ENCODE measurements at regions not wholly inside any gene's neighbourhood (a gene's known extent, or its start where the extent isn't known, plus 50 kb on each side); places are given as distances from the start of the nearest gene placed in this dataset.
"Not testable (repeated sequence)": the region's sequence is repeated elsewhere in the genome, so short reads cannot be mapped to it uniquely, and the experiment has no call there.

DNA sequence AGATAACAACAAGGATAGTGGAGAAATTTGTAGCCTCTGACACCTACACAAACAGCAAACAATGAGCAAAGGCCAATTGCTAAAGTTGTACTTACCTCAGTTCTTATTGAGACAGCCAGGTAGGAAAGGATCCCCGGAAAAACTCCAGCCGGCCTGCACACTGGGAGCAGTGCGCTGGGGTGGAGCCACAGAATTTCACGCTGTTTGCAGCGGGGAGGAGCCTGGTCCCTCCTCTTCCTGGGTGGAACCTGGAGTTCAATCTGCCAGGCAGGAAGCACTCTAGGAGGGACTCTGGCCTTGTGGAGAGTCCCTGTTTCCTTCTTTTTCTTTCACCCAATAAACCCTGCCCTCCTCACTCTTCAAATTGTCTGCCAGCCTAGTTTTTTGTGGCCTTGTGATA lies 382.6 kb upstream of the TGIF2LX start:
- DNase-seq, result not testable (repeated sequence)

GRCh38 chrX:89557146-89557545 lies 364.6 kb upstream of the TGIF2LX start:
- not testable (repeated sequence) for DNase-seq

DNA sequence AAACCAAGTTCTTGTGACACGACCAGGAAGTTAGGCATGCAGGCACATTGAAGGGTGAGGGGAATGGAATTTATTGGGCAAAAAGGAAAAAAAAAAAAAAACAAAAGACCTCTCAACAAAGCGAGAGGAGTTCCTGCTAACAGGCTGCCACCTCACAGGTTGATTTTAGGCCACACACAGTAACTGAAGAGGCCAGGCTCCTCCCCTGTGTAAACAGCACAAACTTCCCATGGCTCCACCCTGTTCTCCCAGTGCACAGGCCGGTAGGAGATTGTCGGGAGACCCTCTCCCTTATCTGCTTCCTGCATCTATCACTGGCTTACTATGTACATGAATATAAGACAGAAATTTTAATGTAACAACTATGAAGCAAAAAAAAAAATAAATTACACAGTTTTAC lies 359.6 kb upstream of the TGIF2LX start:
- DNase-seq, result not testable (repeated sequence)

DNA sequence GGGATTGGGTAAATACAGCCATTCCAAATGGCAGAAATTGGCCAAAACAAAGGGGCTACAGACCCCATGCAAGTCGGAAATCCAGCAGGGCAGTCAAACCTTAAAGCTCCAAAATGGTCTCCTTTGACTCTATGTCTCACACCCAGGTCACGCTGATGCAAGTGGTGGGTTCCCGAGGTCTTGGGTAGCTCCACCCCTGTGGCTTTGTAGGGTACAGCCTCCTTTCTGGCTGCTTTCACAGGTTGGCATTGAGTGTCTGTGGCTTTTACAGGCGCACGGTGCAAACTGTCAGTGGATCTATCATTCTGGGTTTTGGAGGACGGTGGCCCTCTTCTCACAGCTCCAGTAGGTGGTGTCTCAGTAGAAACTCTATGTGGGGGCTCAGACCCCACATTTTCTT lies 358.6 kb upstream of the TGIF2LX start:
- DNase-seq, result not testable (repeated sequence)

- DNase-seq, result not testable (repeated sequence)
Observed at GRCh38 chrX:89567787-89568186, 353.9 kb upstream of the TGIF2LX start.

- not testable (repeated sequence) for DNase-seq
Observed at GRCh38 chrX:89581868-89582267, 339.8 kb upstream of the TGIF2LX start.

DNA sequence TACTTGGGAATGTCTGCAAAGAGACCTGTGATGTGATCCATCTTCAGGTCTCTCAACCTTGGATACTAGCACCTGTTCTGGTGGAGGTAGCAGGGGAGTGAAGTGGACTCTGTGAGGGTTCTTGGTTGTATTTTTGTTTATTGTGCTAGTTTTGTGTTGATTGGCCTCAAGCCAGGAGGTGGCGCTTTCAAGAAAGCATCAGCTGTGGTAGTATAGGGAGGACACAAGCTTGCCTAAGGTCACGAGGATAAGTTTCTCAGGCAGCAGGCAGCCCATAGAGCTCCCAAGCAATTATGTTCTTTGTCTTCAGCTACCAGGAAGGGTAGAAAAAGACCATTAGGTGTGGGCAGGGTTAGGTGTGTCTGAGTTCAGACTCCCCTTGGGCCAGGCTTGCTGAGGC lies 289.9 kb upstream of the TGIF2LX start:
- DNase-seq, result not testable (repeated sequence)

- DNase-seq, result not testable (repeated sequence)
Observed at GRCh38 chrX:89635887-89636286, 285.8 kb upstream of the TGIF2LX start.

DNA sequence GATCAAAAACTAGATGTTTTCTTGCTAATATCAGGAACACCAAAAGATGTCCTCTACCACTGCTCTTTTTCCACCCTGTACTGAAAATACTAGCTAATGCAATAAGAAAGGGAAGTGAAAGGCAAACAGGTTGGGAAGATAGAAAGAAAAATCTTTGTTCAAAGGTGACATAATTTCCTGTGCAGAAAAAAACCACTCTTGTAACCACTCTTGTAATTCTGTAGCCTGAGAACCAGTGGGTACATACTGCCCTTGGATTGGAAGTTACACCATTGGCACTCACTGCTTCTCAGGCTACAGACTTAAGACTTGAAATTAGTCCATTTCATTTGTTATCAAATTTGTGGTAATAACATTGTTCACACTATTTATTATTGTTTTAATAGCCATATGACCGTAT lies 263.0 kb upstream of the TGIF2LX start:
- not testable (repeated sequence) for DNase-seq

DNA sequence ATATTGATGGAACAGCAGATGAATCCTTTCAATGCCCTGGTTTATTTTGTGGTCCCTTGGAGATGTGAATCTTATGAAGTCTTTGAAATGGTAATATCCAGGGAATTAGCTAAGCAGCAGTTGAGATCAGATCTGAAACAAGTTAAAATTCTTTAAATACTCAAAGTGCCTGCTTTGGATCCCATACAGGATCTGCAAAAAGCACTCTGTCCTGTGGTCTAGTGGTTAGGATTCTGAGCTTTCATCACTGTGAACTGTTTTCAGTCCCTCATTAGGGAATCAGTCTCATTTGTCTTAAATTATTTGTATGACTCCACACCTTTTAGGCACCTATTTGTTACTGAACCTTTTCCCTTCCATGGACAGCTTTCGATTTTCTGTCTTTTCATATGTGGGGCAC lies 215.2 kb upstream of the TGIF2LX start:
- DNase-seq, result not testable (repeated sequence)

DNA sequence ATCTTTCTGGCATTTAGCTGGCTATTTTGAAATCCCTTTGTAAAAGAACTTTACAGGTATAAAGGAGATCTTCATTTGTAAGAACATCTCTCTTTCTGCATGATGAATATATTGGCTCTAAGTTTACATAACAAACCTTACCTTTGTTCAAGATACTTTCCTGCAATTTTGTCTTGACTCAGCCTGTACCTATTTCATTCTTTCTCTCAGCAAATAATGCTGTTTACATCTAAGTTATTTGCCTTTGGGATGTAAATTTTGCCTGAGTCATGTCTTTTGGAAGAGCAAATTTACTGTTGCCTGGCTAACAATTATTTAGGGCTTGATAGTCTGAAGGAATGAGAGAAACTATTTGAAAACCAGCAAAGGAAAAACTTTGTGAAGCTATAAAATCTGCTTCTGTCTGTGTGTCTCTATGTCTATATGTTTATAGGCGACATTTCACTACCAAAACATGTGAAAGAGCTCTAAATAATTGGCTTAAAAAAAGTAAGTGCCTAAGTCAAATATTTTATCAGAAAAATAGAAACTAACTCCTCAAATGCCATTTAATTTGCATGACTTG lies 214.3 kb upstream of the TGIF2LX start:
- not testable (repeated sequence) for DNase-seq

DNA sequence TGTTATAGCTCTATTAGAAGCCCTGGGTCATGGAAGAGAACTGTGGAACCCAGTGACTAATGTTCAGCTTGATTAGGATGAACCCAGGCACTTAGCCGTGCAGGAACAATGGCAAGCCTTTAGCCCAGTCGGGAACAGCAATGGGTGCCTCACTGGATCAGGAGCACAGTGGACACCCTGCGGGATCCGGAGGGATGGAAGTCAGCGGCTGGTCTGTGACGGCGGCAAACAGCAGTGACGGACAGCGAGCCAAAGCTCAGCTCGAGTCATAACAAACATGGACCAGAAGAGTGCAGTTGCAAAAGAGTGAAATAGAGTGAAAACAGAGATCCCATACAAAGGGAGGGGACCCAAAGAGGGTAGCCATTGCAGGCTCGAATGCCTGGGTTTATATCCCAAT lies 187.3 kb upstream of the TGIF2LX start:
- DNase-seq, result not testable (repeated sequence)

DNA sequence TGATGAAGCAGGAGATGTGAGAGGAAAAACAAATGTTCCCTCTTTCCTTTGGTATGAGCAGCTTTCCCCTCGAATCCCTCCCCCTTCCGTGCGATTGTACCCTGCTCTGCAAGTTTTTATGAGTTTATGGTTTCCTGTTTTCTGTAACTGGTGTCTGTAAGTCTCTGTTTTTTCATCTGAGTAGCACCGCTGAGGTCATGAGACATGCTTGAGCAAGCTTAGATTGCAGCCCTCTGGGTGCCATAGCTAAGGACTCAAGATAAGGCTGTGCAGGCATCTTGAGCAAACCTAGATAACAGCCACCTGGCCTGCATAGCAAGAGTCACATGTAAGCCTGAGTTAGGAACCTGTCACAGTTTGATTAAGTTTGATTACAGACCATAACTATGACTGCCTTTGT lies 165.2 kb upstream of the TGIF2LX start:
- DNase-seq, result not testable (repeated sequence)

DNA sequence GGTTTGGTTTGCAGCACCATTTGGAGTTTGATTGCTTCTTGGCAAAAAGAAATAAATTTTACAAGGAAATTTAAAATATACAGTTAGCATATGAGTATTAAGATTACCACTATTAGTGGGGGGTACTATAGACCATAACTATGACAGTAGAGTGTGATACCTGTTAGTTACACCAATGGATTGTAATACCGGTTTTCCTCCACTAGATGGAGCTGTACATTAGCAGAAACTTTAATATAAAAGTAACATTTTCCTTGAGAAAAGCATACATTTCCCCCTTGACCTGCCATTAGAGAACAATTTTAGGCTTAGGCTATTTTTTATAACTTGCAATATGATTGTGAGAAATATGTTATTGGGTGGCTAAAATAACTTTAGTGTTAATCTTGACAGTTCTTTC lies 163.9 kb upstream of the TGIF2LX start:
- DNase-seq, result not testable (repeated sequence)

DNA sequence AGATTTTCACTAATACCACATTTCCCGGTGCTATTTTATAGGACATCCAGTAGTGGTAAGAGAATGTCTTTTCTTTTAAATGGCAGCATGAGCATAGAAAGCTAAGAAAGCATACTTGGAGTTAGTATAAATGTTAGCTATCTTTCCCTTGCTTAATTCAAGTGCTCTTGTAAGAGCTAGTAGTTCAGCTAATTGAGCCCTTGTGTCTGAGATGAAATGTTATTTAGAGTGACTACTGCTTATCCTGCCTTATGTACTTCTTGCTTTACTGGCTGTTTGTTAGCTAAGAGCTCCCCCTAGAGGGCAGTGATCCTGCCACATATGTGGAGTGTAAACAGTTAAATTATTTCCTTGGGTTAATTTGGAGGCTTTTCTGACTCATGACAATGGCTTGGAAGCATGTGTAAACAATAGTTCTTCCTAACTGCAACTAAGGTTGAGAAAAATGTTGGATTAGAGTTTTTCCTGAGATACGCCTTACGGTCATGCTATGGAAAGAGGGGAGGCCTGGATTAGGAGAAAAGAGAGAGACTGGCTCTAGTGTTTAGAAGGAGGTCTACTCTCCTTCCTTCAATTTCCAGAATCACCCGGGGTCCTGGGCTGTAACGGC lies 162.5 kb upstream of the TGIF2LX start:
- DNase-seq, result not testable (repeated sequence)

DNA sequence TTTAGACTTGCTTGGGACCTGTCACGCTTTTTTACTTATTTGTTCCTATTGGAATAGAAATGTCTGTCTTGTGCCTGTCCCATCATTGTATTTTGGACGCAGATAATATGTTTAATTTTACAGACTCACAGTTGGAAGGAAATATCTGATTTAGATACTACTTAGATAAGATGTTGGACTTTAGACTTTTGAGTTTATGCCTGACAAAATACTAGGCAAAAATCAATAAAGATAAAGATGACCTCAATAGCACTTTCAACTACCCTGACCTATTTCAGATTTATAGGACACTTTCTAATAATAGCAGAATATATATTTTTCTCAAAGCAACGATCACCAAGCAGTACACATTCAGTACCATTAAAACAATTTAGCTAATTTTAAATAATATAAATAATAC lies 150.1 kb upstream of the TGIF2LX start:
- not testable (repeated sequence) for DNase-seq

GRCh38 chrX:89811440-89811839 lies 110.3 kb upstream of the TGIF2LX start:
- not testable (repeated sequence) for DNase-seq

GRCh38 chrX:89839723-89840122 lies 82.0 kb upstream of the TGIF2LX start:
- DNase-seq, result not testable (repeated sequence)

DNA sequence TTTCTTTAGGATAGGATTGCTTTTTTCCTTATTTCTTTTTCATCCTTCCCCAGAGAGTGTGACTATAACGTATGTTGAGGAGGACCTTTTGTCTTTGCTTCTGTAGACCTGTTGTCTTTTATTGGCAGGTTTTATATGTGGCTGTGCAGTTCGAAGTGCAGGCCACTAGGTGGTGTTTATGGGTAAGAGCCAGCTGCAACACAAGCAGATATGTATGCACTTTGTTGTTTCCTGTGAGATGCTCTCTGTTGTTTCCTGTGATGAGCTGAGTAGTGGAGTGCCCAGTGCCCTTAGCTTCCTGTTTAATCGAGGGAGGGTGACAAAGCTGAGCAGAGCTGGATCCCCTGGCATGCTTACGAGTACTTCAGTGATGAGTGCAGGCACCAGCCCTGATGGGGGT lies 50.0 kb upstream of the TGIF2LX start:
- DNase-seq, result peak in 8 of 58 donors; percentile 0 to 2 (median 0)
